H1 (cell line): ENCODE measurements at regions not wholly inside any gene's neighbourhood (a gene's known extent, or its start where the extent isn't known, plus 50 kb on each side); places are given as distances from the start of the nearest gene placed in this dataset.

Source experiments
- CTCF ChIA-PET: fragments of 300-600 bp; sonication (Branson Sonifier 250); formaldehyde crosslinking; loops from one replicate; lab custom pipeline; 2021; ENCODE audit not compliant: partially characterized antibody; lab: Charles Lee
- POLR2A ChIA-PET: fragments of 300-600 bp; sonication (Branson Sonifier 250); formaldehyde crosslinking; loops from one replicate; lab custom pipeline; 2021; ENCODE audit warnings: inconsistent platforms; ENCODE audit not compliant: partially characterized antibody; lab: Charles Lee
- DNase-seq, 2 experiments: peaks; one replicate each; pipeline versions ENCODE4 v3.0.0 to v3.0.0-alpha.2; 2010 to 2022; ENCODE audit warnings: low spot score in 2 of 2, low read depth in 1 of 2, mixed read lengths in 1 of 2
- FAIRE-seq: peaks from 2 replicates; lab custom pipeline; 2011; peaks lifted over from hg19 to GRCh38; lab: Jason Lieb, UNC
- H2AFZ ChIP-seq: 2 replicates; pipeline ENCODE4 v1.8.1; 2012; ENCODE audit warnings: low read length, inconsistent platforms
- H2AK5ac ChIP-seq: 2 replicates; pipeline ENCODE4 v1.6.1; 2013; ENCODE audit warnings: low read depth, low read length
- H2BK120ac ChIP-seq: replicated peaks from 2 replicates; pipeline ENCODE3; 2013; ENCODE audit warnings: low read depth, low read length, inconsistent platforms
- H2BK12ac ChIP-seq: 2 replicates; pipeline ENCODE4 v1.6.1; 2013; ENCODE audit warnings: low read depth, low read length
- H2BK15ac ChIP-seq: 2 replicates; pipeline ENCODE4 v1.6.1; 2013; ENCODE audit warnings: low read length
- H2BK20ac ChIP-seq: 2 replicates; pipeline ENCODE4 v1.6.1; 2013; ENCODE audit warnings: low read length
- H2BK5ac ChIP-seq: 2 replicates; pipeline ENCODE4 v1.6.1; 2013; ENCODE audit warnings: low read depth, low read length
- H3K14ac ChIP-seq: 2 replicates; pipeline ENCODE4 v1.6.1; 2013; ENCODE audit warnings: inconsistent platforms; ENCODE audit not compliant: insufficient read length
- H3K18ac ChIP-seq: 2 replicates; pipeline ENCODE4 v1.6.1; 2013; ENCODE audit warnings: low read length; ENCODE audit errors: extremely low read depth
- H3K23ac ChIP-seq: 2 replicates; pipeline ENCODE4 v1.6.1; 2013; ENCODE audit warnings: inconsistent platforms; ENCODE audit not compliant: insufficient read length
- H3K23me2 ChIP-seq: 2 replicates; pipeline ENCODE4 v1.6.1; 2013; ENCODE audit warnings: low read depth, low read length
- H3K27ac ChIP-seq: 2 replicates; pipeline ENCODE4 v1.6.1; 2011; ENCODE audit warnings: low read depth, low read length, inconsistent platforms
- H3K27me3 ChIP-seq, 4 experiments: replicated peaks in 1 of 4; 1 replicate in 1 of 4; 2 replicates in 3 of 4; pipeline versions ENCODE4 v1.6.1 to v1.8.1; 2011 to 2013; ENCODE audit warnings: low read length in 3 of 4, mild to moderate bottlenecking in 3 of 4, inconsistent platforms in 2 of 4, mixed read lengths in 2 of 4, moderate library complexity in 1 of 4; ENCODE audit not compliant: control insufficient read depth in 3 of 4, insufficient read depth in 3 of 4; ENCODE audit errors: extremely low read depth in 1 of 4
- H3K36me3 ChIP-seq, 4 experiments: 2 replicates each; pipeline versions ENCODE4 v1.6.1 to v1.8.1; 2011 to 2013; ENCODE audit warnings: mild to moderate bottlenecking in 4 of 4, low read length in 3 of 4, moderate library complexity in 2 of 4, control low read depth in 1 of 4, inconsistent platforms in 1 of 4; ENCODE audit not compliant: insufficient read depth in 4 of 4, control insufficient read depth in 2 of 4
- H3K4ac ChIP-seq: replicated peaks from 2 replicates; pipeline ENCODE3; 2013; ENCODE audit warnings: low read length, low read depth, mixed read lengths, inconsistent platforms; ENCODE audit not compliant: insufficient read length
- H3K4me1 ChIP-seq, 4 experiments: replicated peaks in 1 of 4; 1 replicate in 1 of 4; 2 replicates in 3 of 4; pipeline versions ENCODE4 v1.6.1 to v1.8.1; 2011 to 2013; ENCODE audit warnings: low read length in 3 of 4, inconsistent platforms in 2 of 4, mixed read lengths in 1 of 4; ENCODE audit not compliant: insufficient read depth in 4 of 4, control insufficient read depth in 3 of 4
- H3K4me2 ChIP-seq, 2 experiments: 2 replicates each; pipeline versions ENCODE4 v1.6.1 to v1.8.1; 2011 to 2013; ENCODE audit warnings: low read depth in 2 of 2, low read length in 2 of 2, control low read depth in 1 of 2, inconsistent platforms in 1 of 2, mild to moderate bottlenecking in 1 of 2; ENCODE audit not compliant: insufficient read depth in 1 of 2
- H3K4me3 ChIP-seq, 4 experiments: fragments of 200-600, 300-600 bp in 1 of 4; sonication (generic), shearing (Covaris generic), sonication (Bioruptor Twin) in 1 of 4; 2 replicates each; pipeline versions ENCODE4 v1.5.1 to v1.8.1; 2011 to 2016; ENCODE audit warnings: low read length in 4 of 4, low read depth in 3 of 4, control low read depth in 2 of 4, inconsistent platforms in 2 of 4, mild to moderate bottlenecking in 2 of 4, mixed read lengths in 1 of 4, moderate library complexity in 1 of 4; ENCODE audit not compliant: insufficient read depth in 2 of 4; ENCODE audit errors: extremely low read depth in 1 of 4
- H3K56ac ChIP-seq: replicated peaks from 2 replicates; pipeline ENCODE3; 2013; ENCODE audit warnings: low read depth, mild to moderate bottlenecking, mixed read lengths, low read length, inconsistent platforms; ENCODE audit not compliant: insufficient read length
- H3K79me1 ChIP-seq: 2 replicates; pipeline ENCODE4 v1.6.1; 2013; ENCODE audit warnings: low read depth, low read length, control low read depth
- H3K79me2 ChIP-seq, 2 experiments: 2 replicates each; pipeline versions ENCODE4 v1.6.1 to v1.8.1; 2012 to 2013; ENCODE audit warnings: low read length in 2 of 2, mild to moderate bottlenecking in 2 of 2, inconsistent platforms in 1 of 2; ENCODE audit not compliant: insufficient read depth in 2 of 2, control insufficient read depth in 1 of 2
- H3K9ac ChIP-seq, 4 experiments: replicated peaks in 1 of 4; 1 replicate in 1 of 4; 2 replicates in 3 of 4; pipeline versions ENCODE4 v1.6.1 to v1.8.1; 2011 to 2013; ENCODE audit warnings: low read depth in 3 of 4, low read length in 3 of 4, control low read depth in 2 of 4, mild to moderate bottlenecking in 2 of 4, moderate library complexity in 2 of 4, inconsistent platforms in 1 of 4; ENCODE audit errors: extremely low read depth in 1 of 4
- H3K9me3 ChIP-seq, 2 experiments: 2 replicates each; pipeline versions ENCODE4 v1.6.1 to v1.8.1; 2012 to 2013; ENCODE audit warnings: mild to moderate bottlenecking in 2 of 2, moderate library complexity in 2 of 2, control low read depth in 1 of 2, inconsistent platforms in 1 of 2, low read depth in 1 of 2, low read length in 1 of 2, mixed read lengths in 1 of 2; ENCODE audit not compliant: insufficient read depth in 2 of 2
- H4K20me1 ChIP-seq, 2 experiments: replicated peaks in 1 of 2; 2 replicates each; pipeline versions ENCODE3 to v1.8.1; 2011 to 2013; ENCODE audit warnings: inconsistent platforms in 2 of 2, low read length in 2 of 2, mild to moderate bottlenecking in 1 of 2; ENCODE audit not compliant: insufficient read depth in 2 of 2, control insufficient read depth in 1 of 2
- H4K5ac ChIP-seq: 2 replicates; pipeline ENCODE4 v1.6.1; 2013; ENCODE audit warnings: low read length, low read depth, mixed read lengths, inconsistent platforms; ENCODE audit not compliant: insufficient read length
- H4K8ac ChIP-seq: 2 replicates; pipeline ENCODE4 v1.8.0; 2013; ENCODE audit warnings: mild to moderate bottlenecking, moderate library complexity, low read length, inconsistent platforms; ENCODE audit not compliant: insufficient read depth; ENCODE audit errors: extremely low read depth
- H4K91ac ChIP-seq: replicated peaks from 2 replicates; pipeline ENCODE3; 2013; ENCODE audit warnings: low read length, mixed read lengths, inconsistent platforms; ENCODE audit not compliant: insufficient read length
- POLR2AphosphoS5 ChIP-seq: IDR thresholded peaks from 2 replicates; pipeline ENCODE4 v1.6.1; 2011; ENCODE audit warnings: low read depth, low read length
- SAP30 ChIP-seq: fragments of 300-600 bp; sonication (generic); IDR thresholded peaks from 2 replicates; pipeline ENCODE4 v1.7.1; 2012; ENCODE audit warnings: low read length, moderate library complexity, mild to moderate bottlenecking, inconsistent platforms; ENCODE audit not compliant: insufficient read depth, insufficient replicate concordance
- WGBS, 2 experiments: shearing (Covaris generic) in 1 of 2; methylation state at CpG; one replicate each; pipeline versions ENCODE4 v1.1.6 to v1.1.7; 2013 to 2015; ENCODE audit warnings: low lambda C conversion rate in 2 of 2, mixed read lengths in 2 of 2, inconsistent platforms in 1 of 2, low coverage in 1 of 2, missing lambda C conversion rate in 1 of 2; ENCODE audit not compliant: insufficient replicate concordance in 2 of 2, insufficient coverage in 1 of 2, insufficient read length in 1 of 2; ENCODE audit errors: extremely low coverage in 1 of 2, missing lambda C conversion rate in 1 of 2; 5-methylcytosine and 5-hydroxymethylcytosine counted together

DNA sequence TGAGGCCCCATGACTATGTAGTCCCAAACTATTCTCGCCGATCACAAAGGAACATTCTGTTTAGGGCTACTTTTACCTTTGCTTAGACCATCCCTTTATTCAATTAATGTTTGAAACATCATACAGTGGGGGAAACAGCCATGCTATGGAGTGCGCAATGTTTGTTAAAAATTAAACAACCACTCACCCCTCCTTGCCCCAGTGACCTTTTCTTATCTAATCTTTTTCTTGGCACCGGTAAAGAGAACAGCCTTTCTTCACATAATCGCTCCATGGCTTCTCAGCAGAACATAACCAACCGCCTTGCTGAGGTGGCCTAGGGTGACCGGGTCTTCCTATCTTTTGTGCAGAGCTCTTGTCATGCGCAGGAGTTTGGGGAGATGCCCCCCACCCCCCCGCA lies 152.6 kb downstream of the VCX3A start:
- Histone ChIP-seq H3K79me2 (no peaks in the 10 kb centered on the region), H3K14ac (no peak overlapping the region), H2BK15ac (no peak overlapping the region), H3K27ac (no peak overlapping the region), H4K91ac (no peak overlapping the region), H2BK120ac (no peak overlapping the region), H3K56ac (no peak overlapping the region), H3K4me2 (no peak overlapping the region), H2BK5ac (no peak overlapping the region), H3K27me3 (no peaks in the 10 kb centered on the region), H3K9ac (no peak overlapping the region), H3K4ac (no peak overlapping the region), H4K20me1 (no peaks in the 10 kb centered on the region), H2BK12ac (no peak overlapping the region), H3K4me3 (no peak overlapping the region), H3K18ac (no peak overlapping the region), H3K79me1 (no peaks in the 10 kb centered on the region), H3K9me3 (no peaks in the 10 kb centered on the region), H2BK20ac (no peak overlapping the region), H3K23ac (no peak overlapping the region), H2AFZ (no peak overlapping the region), H2AK5ac (no peak overlapping the region), H3K36me3 (no peaks in the 10 kb centered on the region), H3K4me1 (peaks cover 0 to 9% (median 0%) of the 10 kb centered on the region in 4 experiments; a peak in 1 of 7 replicates), H4K5ac (no peak overlapping the region), H3K23me2 (no peaks in the 10 kb centered on the region), H4K8ac (no peak overlapping the region)
- ChIA-PET POLR2A (no interaction called here), CTCF (interaction anchor here (0.5 kb wide), 1 partner anchor 19 kb away, joined by 4 read pairs; no protein-coding TSS in a partner anchor)
- FAIRE-seq, result no peak
- no peak for DNase-seq
- WGBS, 2 experiments, result 89% methylated on average over 8 of the region's 9 CpGs; no CpG with 5 or more reads in 1 of the 2 experiments
- TF ChIP-seq SAP30 (no peak), POLR2AphosphoS5 (no peak)
